ENCODE measurements at regions not wholly inside any gene's neighbourhood (a gene's known extent, or its start where the extent isn't known, plus 50 kb on each side); places are given as distances from the start of the nearest gene placed in this dataset.

DNA sequence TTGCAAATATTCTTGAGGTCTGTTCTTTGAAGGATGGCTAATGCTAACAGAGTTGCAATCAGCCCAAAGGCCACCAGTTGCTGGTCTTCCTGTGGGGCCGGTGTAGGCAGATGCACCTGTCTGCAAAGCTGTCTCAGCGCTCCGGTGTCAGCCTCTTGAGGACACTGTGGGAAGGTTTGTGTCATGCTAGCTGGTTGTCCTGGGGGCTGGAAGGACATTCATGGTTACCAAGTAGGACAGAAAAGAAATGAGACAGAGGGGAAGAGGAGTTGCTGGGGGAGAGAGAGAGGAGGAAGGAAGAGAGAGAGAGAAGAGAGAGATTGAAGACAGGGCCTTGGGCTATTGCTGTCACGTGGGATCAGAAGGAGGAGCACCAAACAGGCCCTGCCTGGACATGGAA is 639.6 kb upstream of the HS6ST1 start:
- no peak for DNase-seq

DNA sequence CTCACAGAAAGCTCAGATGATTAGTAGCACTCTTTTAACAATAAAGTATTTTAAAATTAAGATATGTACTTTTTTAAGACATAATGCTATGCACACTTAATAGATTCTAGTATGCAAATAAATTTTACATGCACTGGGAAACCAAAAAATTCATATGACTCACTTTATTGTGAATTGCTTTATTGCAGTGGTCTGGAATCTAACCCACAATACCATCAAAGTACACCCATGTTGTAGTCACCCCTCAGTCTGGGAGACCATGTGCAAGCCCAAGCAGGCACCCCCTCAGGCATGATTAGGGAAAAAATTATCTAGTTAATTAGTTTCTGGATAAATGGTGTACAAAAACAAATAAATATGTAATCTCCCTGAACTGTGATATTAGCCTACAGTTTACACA is 649.0 kb upstream of the HS6ST1 start:
- DNase-seq: no peak

DNA sequence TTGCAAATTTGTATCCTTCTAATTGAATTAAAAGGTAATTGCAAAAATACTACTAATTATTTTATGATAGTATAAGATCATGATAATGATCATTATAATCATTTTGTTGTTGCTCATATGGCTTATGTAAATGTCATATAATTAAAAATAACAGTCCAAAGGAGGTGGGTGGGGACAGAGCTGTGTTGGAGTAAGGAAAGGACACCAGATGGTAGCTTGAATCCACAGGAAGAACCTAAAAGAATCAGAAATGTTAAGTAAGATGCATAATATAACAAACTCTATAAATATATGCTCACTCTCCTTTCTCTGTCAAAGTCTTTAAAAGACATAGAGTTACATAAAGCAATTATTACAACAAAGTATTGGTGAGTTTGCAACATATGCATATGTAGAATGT is 650.7 kb upstream of the HS6ST1 start:
- DNase-seq: no peak

DNA sequence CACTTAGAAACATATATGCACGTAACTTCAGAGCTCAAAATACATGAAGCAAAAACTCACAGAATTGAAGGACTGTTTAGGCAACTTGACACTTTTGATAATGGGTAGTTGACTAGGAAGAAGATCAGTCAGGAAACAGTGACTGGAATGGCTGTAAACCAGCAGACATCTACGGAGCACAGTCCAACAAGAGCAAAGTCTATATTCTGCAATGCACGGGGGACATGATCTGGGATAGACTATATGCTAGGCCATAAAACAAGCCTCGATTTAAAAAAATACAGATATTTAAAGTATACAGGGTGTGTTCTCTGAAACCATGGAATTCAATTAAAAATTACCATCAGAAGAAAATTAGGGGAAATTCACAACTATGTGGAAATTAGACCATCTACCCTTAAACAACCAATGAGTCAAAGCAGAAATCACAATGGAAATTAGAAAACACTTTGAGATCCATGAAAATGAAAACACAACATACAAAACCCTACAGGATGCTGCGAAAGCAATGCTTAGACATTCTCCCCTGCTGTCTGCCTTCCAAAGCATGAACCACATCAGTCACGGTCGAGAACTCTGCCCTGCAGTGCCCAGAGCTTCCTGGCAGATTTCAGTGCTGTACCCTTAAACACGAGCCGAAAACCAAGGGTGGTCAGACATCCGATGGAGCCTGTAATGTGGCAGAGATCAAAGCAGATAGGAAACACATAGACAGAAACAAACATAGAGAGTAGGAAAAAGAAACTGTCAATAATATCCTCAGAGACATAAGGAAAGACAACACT is 651.9 kb upstream of the HS6ST1 start:
- DNase-seq: no peak

DNA sequence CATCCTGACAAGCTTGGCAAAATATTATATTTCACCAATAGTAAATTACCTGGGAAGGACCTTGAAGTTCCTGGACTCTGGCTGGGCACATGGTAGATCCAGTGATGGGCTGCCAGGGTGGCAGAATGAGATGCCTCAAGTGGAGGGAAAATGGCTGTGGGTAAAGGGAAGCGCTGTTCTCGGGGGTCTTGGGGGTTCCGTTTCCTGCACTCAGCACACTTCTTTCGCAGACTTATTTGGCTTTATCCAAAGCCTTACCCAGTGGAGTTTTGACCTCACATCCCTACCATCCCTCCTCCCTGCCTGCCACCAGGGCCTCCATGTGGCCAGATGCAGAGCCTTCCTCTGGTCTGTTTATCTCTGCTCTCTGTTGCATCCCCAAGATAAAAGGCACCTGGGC is 654.9 kb upstream of the HS6ST1 start:
- no peak for DNase-seq

DNA sequence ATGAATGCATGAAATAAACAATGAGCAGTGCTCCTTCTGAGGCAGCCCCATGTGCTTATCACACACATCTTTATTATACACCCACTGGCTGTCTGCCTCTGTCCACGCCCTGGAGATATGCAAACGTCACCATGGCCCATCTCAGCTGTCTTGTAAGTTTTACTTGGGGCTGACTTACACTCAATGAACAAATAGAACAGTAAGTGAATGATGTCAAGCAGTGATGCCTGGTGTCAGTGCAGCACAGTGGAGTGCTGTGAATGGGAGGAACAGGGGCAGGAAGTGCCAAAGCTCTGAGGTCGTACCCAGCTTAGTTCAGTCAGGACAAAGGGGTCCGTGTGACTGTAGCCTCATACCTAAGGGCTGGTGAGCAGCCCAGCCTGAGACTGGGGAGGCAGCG is 659.5 kb upstream of the HS6ST1 start:
- no peak for DNase-seq

DNA sequence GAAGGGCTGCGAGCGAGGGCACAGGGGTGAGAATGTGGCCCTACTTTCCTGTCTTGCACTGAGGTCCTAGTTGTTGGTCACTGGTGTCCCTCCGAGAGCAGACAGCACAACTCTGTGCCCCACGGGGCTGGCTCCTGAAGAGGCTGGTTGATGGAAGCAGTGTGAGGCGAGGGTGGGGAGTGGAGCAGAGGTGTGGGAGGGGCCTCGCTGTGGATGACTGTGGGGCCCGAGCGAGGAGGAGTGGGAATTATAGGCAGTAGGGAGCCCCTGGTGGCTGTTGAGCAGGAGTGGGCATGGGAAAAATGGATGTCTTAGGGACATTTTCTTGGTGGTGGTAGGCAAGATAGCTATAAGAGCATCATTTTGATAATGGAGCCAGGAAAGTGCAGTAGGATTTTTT is 660.5 kb upstream of the HS6ST1 start:
- no peak for DNase-seq

DNA sequence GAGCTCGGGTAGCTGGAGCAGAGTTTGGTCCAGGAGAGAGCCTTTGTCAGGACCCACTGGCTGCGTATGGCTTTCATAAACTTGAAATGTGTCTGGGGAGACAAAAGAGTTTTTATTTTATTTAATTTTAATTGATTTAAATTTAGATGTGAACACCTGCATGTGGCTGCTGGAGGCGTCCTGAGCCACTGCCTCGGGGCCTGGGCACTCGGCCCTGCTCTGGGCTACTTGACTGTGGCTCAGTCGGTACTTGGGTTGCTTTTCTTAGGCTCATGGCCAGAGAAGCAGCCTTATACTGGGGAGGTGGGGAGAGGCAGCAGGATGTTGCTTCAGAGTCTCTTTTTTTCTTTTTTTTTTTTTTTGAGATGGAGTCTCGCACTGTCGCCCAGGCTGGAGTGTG is 661.8 kb upstream of the HS6ST1 start:
- DNase-seq: no peak

DNA sequence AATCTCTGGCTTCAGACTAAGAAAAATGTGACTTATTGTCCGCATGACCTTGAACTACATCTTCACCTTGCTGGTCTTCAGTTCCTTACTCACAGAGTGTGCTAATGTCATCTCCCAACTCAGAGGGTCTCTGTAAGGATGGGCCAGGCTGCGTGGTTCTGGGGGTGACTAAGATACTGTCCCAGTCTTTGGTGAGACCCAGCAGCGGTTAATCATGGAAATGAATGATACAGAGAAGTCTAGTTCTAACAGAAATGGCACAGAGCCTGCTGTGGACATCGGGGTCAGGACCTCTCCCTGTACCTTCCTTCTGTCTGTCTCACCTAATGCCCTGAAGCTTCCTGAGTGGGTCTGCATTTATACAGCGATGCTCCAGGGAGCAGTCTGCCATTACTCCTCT is 662.7 kb upstream of the HS6ST1 start:
- DNase-seq: no peak

DNA sequence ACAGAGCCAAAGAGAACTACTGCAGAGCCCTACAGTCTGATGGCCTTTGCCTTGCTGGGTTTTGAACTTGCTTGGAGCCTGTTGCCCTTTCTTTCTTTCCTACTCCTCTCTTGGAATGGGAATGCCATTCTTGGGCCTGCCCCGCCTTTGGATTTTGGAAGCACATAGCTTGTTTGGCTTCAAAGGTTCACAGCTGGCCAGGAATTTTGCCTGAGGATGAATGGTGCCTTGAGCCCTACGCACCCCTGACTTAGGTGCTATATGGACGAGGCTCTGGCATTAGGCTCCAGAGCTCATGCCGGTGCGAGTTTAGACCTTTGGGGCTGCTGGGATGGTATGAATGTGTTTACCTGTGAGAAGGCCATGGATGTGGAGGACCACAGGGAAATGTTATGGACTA is 663.3 kb upstream of the HS6ST1 start:
- no peak for DNase-seq

DNA sequence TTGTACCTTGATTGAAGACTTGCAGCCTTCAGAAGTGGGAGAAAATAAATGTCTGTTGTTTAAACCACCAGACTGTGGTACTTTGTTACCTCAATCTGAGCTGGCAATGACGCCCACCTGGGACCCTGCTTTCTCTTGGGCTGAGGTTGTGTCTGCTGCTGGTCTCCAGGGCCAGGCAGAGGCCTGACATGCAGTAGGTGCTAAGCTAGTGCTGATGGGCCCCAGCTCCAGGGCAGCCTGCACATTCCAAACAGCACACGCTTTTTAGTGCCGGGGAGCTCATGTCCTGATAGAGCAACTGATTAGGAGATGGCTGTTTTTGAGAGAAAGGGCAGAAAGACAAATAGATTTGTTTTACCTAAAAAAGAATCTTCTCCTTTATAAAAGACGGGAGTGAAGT is 664.0 kb upstream of the HS6ST1 start:
- DNase-seq: no peak

DNA sequence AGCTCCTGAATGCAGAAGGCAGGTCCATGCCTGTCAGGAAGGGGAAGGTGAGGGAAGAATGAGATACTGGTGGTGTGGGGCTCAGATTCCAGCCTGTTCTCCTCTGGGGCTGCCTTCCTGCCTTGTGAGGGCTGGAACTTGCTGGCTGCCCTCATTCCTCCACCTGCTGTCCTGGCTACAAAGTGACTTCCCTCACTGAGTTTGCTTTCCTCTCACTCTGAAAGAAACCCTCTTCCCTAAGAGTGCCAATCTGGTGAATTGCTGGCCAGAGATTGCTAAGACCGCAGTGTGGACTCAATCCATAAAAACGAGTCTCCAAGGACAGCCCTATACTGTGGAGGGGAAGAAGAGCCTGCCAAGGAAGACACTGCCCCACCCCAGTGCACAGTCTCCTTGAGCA is 664.4 kb upstream of the HS6ST1 start:
- no peak for DNase-seq

DNA sequence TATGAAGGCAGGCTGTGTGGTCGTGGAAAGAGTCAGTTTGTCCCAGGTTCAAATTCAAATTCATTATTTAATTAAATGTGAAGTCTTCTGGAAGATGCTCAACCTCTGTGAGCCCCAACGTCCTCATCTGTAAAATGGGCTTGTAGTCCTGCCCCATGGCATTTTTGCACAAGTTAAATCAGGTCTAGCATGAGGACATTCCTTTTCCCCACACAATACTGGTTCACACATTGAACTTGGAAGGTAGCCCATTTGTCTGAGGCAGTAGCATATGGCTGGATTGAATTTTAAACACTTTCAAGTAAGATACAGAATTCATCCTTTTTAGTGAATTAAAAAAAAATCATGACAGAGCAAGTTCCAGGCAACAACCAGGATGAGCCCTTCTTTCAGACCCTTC is 665.4 kb upstream of the HS6ST1 start:
- no peak for DNase-seq

DNA sequence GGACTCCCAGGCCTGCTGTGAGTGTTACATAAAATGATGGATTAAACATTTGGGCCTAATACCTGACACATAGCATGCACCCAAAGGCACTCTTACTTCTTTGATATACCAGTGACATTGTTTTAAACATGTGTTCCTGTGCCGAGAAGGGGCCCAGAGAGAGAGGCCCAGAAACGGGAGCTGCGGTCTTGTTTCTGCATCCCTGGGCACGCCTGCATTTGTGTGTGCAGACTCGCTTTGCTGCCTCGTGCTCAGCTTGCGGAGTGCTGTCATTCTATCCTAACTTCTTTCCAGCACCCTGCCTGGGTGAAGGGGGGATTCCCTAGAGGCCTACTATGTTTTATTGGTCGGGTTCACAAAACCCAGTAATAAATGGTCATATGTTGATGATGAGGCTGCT is 666.2 kb upstream of the HS6ST1 start:
- DNase-seq: no peak

DNA sequence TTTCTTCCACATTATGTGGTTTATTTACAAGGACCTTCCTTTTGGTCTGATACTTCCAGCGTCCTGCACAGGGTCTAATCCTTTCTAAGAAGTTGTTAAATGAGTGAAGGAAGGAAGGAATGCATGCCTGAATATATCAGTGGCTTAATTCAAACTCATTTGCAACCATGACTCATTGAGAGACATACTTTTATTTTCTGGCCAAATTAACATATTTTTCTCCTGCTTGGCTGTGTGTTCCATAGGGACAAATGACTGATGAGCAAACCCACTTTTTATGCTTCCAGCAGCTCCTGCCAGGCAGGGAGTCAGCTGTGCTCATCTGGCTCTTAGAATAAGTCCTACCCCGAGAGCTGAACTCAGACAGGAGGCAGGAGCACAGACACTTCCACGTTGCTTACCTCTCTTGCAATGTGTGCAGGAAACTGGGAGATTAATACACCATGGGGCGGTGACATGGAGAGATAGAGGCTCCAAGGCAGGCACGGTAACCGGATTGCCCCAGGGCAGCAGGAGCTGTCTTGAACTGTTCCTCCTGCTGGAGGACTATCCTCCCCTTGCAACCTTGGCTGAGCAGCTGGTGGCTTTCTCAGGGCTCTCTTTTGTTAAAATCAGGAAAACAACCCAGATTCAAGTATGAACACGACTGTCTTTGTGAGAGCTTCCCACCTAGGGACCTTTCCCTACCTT is 667.5 kb upstream of the HS6ST1 start:
- no peak for DNase-seq

DNA sequence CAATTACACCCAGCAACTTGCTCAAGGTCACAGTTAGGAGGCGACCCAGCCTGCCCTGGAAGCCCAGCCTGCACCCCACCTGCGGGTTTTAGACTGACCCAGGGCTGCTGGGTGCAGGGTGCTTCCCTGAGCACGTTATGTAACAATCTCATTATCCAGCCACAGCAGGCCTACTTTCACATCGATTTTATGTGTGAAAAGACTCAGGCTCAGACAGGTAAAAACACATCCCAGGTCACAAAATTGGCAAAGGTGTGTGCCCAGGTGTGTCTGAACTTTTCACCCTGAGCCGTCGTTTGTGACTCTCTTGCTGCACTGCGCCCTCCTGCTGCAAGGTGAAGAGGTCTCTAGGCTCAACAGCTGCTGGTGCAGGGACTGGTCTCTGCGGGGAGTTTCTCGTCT is 668.2 kb upstream of the HS6ST1 start:
- no peak for DNase-seq

DNA sequence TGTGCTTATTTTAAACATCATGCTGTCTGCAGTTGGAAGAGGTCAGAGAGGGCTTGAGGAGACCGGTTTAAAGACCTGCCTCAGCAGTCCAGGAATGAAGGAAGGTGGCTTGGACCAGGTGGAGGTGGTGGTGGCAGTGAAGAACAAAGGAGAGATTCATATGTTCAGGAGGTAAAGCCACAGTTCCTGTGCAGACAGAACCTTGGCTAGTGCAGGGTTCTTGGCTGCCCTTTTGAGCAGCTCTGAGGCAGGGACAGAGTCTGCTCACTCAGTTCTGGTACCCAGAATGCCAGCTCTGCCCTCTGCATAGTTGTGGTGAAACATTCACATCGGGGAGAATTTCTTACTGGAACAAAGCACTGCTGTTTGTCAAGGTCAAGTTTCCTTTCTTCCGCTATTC is 669.7 kb upstream of the HS6ST1 start:
- DNase-seq: no peak

DNA sequence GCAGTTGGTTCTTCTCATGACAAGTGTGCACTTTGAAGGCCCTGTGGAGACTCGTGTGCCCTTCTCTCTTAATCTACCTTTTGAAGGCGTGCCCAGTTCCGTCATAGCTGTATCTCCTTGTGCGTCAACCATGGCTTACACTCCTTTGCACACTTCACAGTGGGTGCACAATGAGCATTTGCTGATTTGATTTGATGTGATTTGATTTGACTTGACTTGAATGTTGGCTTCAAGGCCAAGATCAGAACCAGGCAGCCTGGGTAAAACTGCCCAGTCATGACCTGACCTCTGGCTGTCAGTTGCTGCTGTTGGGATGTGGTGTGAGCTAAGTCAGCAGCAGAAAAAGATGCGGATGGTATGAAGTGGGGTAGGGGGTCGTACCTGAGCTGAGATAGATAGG is 670.3 kb upstream of the HS6ST1 start:
- no peak for DNase-seq

DNA sequence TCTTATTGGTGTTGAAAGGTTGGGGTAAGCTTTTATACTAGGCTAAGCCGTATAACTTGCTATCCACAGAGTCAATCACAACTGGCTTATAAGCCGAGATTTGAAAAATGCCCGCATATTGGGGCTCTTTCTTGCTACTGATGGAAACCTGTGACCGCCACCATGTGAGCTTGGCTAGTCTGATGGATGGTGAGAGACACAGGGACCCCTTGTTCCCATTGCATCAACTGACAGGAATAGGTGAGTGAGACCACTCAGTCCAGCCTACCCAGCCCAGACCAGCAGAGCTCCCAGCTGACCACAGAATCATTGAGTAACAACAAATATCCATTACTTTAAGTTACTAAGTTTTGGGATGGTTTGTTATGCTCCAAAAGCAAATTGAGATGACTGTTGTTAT is 676.4 kb upstream of the HS6ST1 start:
- DNase-seq: no peak

DNA sequence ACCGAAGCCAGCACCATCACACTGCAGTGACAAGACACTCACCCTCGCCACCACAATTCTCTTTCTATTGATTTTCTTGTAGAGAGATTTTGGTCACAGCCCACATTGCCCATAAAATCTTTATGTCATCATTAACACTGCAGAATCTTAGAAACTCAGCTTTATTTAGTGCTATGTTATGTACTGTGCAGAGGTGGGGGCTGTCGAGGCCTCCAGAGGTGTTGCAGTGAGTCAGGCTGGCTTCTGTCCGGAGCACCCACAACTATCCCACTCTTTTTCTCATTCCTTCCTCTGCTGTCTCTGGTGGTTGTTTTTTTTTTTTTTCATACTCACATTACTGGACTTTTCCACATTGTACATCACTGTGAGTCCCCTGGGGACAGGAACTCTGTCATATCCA is 677.4 kb upstream of the HS6ST1 start:
- no peak for DNase-seq

DNA sequence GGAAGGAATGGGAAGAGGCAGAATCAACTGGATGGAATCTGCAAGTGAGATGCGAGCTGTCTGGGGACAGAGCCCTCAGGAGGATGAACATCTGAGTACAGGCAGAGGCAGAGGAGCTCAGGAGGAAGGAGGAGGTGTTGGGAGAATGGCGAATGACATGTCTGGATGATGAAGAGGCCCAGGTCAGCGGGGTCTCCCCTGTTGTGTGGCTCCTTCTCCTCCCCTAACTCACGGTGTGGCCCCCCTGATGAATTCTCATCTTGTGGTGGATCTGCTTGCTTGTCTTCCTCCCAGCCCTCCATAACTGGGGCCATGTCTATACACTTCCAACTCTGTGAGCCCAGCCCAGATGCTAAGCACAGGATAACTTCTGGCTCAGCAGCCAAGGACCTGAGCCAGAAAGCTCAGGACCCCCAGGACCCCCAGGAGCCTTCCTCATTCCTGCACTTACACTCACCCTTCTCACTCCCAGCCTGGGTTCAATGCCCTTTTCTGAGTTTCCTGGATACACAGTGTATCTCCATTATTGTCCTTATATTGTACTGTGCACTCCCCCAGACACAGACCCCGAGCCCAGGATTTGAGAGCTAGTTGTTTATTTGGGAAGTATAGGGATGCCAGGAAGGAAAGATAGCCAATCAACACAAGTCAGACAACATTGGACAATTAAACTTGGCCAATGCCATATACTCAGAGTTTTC is 678.6 kb upstream of the HS6ST1 start:
- DNase-seq: no peak

DNA sequence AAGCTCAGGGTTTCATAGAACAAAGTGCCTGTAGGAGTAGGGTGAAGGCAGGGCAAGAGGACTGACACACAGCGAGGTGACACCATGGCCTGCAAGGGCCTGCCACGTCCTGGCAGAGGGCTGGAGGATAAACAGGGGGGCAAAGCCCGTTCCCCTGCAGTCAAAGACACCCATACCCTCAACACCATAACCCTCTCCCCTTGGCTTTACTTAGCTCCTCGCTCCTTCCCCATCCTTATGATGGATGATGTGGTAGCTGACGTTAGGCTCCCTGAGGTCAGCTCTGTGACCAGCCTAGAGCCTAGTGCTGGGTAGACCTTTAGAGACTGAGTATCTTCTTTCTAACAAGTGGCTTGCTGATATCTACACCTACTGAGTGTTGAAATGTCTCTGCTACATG is 683.3 kb upstream of the HS6ST1 start:
- no peak for DNase-seq

DNA sequence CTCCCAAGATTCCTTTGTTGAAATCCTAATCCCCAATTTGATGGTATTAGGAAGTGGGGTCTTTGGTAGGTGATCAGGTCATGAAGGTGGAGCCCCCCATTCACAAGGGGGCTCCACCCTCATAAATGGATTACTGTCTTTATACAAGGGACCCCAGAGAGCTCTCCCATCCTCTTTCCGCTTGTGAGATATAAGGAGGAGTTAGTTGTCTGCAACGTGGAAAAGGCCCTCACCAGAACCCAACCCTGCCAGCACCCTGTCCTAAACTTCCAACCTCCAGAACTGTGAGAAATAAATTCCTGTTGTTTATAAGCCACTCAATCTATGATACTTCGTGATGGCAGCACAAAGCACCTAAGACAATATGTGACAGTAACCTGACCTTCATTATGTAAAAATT is 684.1 kb upstream of the HS6ST1 start:
- no peak for DNase-seq

DNA sequence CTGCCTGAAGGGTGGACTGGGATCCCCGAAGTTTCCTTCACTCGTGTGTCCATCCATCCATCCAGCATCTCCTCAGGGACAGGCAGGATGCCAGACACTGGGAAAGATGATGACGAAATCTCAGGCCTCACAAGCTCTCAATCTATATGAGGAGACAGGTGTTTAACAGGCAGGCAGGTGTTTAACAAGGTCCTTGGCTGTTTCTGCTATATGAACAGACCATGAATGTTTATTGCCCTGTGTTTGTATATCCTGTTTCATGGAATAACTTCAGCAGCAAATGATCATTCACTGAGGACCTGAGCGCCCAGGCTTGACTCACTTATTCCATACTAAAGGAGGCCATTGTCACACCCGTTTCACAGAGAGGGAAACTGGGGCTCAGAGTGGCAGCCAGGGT is 685.8 kb upstream of the HS6ST1 start:
- no peak for DNase-seq

Measured in stimulated activated CD4-positive, alpha-beta T cell treated with anti-CD3 and anti-CD28 coated beads, Interleukin-12 subunit alpha, Interleukin-12 subunit beta, amount 100 ng/mL, for 4 hours (primary cell).